ENCODE measurements at regions not wholly inside any gene's neighbourhood (a gene's known extent, or its start where the extent isn't known, plus 50 kb on each side); places are given as distances from the start of the nearest gene placed in this dataset.

- 93 to 95% methylated on average over 5 of the region's 5 CpGs for WGBS, 2 donors
- intact Hi-C loops (cut with DNase I), result loop anchor here (10.0 kb wide), 1 partner anchor 415 kb away; the partner anchor contains the start of gene SIPA1L1
- peak in 1 of 6 experiments; percentile 13 for TF ChIP-seq CTCF (IDR thresholded peaks at IDR 0.05)
- no peak for TF ChIP-seq POLR2A (IDR thresholded peaks at IDR 0.05)
- DNase-seq, result no peak
- H3K4me1 ChIP-seq, result peaks cover 0 to 9% of the 10 kb centered on the region in 2 donors
- H3K27me3 ChIP-seq, result no peaks in the 10 kb centered on the region
- H3K36me3 ChIP-seq, result peaks cover 5 to 19% of the 10 kb centered on the region in 2 donors
- H3K27ac ChIP-seq, result no peak overlapping the region
- no peaks in the 10 kb centered on the region for H3K9me3 ChIP-seq
- H3K4me3 ChIP-seq (replicated peaks in 1 of 3), result no peak overlapping the region
These were observed 192.8 kb upstream of the RGS6 start for GRCh38 chr14:71739273-71739990.

GRCh38 chr14:71741241-71741640 lies 191.0 kb upstream of the RGS6 start:
- Histone ChIP-seq H3K27me3 (no peaks in the 10 kb centered on the region), H3K4me3 (replicated peaks in 1 of 3) (no peak overlapping the region), H3K27ac (no peak overlapping the region), H3K36me3 (peaks cover 0 to 9% of the 10 kb centered on the region in 2 donors), H3K4me1 (no peaks in the 10 kb centered on the region), H3K9me3 (no peaks in the 10 kb centered on the region)
- intact Hi-C loops (cut with DNase I), result no loop called here
- DNase-seq, result no peak
- WGBS, 2 donors, result 82 to 87% methylated on average over 5 of the region's 5 CpGs
- TF ChIP-seq CTCF (IDR thresholded peaks at IDR 0.05), result no peak
- TF ChIP-seq POLR2A (IDR thresholded peaks at IDR 0.05), result no peak

- H3K27ac ChIP-seq, result no peak overlapping the region
- no peak overlapping the region for H3K4me3 ChIP-seq (replicated peaks in 1 of 3)
- DNase-seq, result no peak
- H3K27me3 ChIP-seq, result no peaks in the 10 kb centered on the region
- intact Hi-C loops (cut with DNase I), result no loop called here
- TF ChIP-seq POLR2A (IDR thresholded peaks at IDR 0.05) (no peak), CTCF (IDR thresholded peaks at IDR 0.05) (no peak)
- no peaks in the 10 kb centered on the region for H3K4me1 ChIP-seq
- no peaks in the 10 kb centered on the region for H3K9me3 ChIP-seq
- WGBS, 2 donors, result 83 to 88% methylated on average over 6 of the region's 6 CpGs
- H3K36me3 ChIP-seq, result peaks cover 0 to 7% of the 10 kb centered on the region in 2 donors
These were observed 189.7 kb upstream of the RGS6 start for GRCh38 chr14:71742485-71742884.

GRCh38 chr14:71745072-71745471 lies 187.2 kb upstream of the RGS6 start:
- intact Hi-C loops (cut with DNase I), result no loop called here
- WGBS, 2 donors, result 58 to 65% methylated on average over 7 of the region's 7 CpGs

More at GRCh38 chr14:71745072-71745471, 187.2 kb upstream of the RGS6 start:
- no peak for DNase-seq
- H3K36me3 ChIP-seq, result no peaks in the 10 kb centered on the region
- TF ChIP-seq CTCF (IDR thresholded peaks at IDR 0.05), result no peak
- TF ChIP-seq POLR2A (IDR thresholded peaks at IDR 0.05), result no peak
- no peak overlapping the region for H3K27ac ChIP-seq
- no peaks in the 10 kb centered on the region for H3K9me3 ChIP-seq
- H3K27me3 ChIP-seq, result no peaks in the 10 kb centered on the region
- H3K4me1 ChIP-seq, result no peaks in the 10 kb centered on the region
- no peak overlapping the region for H3K4me3 ChIP-seq (replicated peaks in 1 of 3)
